ENCODE measurements at regions not wholly inside any gene's neighbourhood (a gene's known extent, or its start where the extent isn't known, plus 50 kb on each side); places are given as distances from the start of the nearest gene placed in this dataset.

GRCh38 chr6:109910571-109910970 is 67.5 kb upstream of the GPR6 start:
- H3K36me3 ChIP-seq (ENCODE audit: control insufficient read depth, insufficient read depth, low read length) = no peaks in the 10 kb centered on the region
- no peak for DNase-seq (ENCODE audit: low read depth, low spot score)
- ATAC-seq = no peak
- intact Hi-C loops (cut with micrococcal nuclease; ENCODE audit: unreplicated experiment) (loop anchor here (10.0 kb wide), 1 partner anchor 124 kb away; no protein-coding TSS in a partner anchor), in situ Hi-C loops (cut with HindIII; ENCODE audit: low pct_unique_long_range_greater_than_20kb, low sequenced_read_pairs) (no loop called here)
- ChIA-PET CTCF (no interaction called here), POLR2A (no interaction called here)
- H3K27me3 ChIP-seq (ENCODE audit: control insufficient read depth, insufficient read depth, low read length) = peaks cover 14% of the 10 kb centered on the region
- BruUV-seq (replicated peaks) = no TSS peak
- no peaks in the 10 kb centered on the region for H3K9me3 ChIP-seq (ENCODE audit: control insufficient read depth, insufficient read depth, low read depth, low read length)
- H3K4me1 ChIP-seq (ENCODE audit: control insufficient read depth, insufficient read depth, low read length) = no peaks in the 10 kb centered on the region
- no peak overlapping the region for H3K4me3 ChIP-seq (ENCODE audit: low read depth in 2 of 2, low read length in 2 of 2)
- H3K27ac ChIP-seq (ENCODE audit: low read length) = no peak overlapping the region
- TF ChIP-seq TCF7L2 (IDR thresholded peaks at IDR 0.05; ENCODE audit: low read depth, low read length) = no peak
- no peak for TF ChIP-seq POLR2AphosphoS5 (IDR thresholded peaks at IDR 0.05; ENCODE audit: low read depth, low read length)
- no peak for TF ChIP-seq CTCF (IDR thresholded peaks at IDR 0.05)
- no peak for TF ChIP-seq SIN3A (IDR thresholded peaks at IDR 0.05; ENCODE audit: borderline replicate concordance, insufficient read depth, low read depth, low read length)
- no peak for TF ChIP-seq REST (IDR thresholded peaks at IDR 0.05; ENCODE audit: insufficient read depth in 1 of 2, low read depth in 2 of 2, low read length in 1 of 2)

GRCh38 chr6:109912118-109912517 is 66.0 kb upstream of the GPR6 start:
- intact Hi-C loops (cut with micrococcal nuclease; ENCODE audit: unreplicated experiment) (loop anchor here (10.0 kb wide), 1 partner anchor 123 kb away; no protein-coding TSS in a partner anchor), in situ Hi-C loops (cut with HindIII; ENCODE audit: low pct_unique_long_range_greater_than_20kb, low sequenced_read_pairs) (no loop called here)
- Histone ChIP-seq H3K27me3 (ENCODE audit: control insufficient read depth, insufficient read depth, low read length) (peaks cover 14% of the 10 kb centered on the region), H3K4me3 (ENCODE audit: low read depth in 2 of 2, low read length in 2 of 2) (no peak overlapping the region), H3K36me3 (ENCODE audit: control insufficient read depth, insufficient read depth, low read length) (no peaks in the 10 kb centered on the region), H3K27ac (ENCODE audit: low read length) (no peak overlapping the region), H3K9me3 (ENCODE audit: control insufficient read depth, insufficient read depth, low read depth, low read length) (no peaks in the 10 kb centered on the region), H3K4me1 (ENCODE audit: control insufficient read depth, insufficient read depth, low read length) (no peaks in the 10 kb centered on the region)
- TF ChIP-seq POLR2AphosphoS5 (IDR thresholded peaks at IDR 0.05; ENCODE audit: low read depth, low read length) = no peak
- no peak for TF ChIP-seq TCF7L2 (IDR thresholded peaks at IDR 0.05; ENCODE audit: low read depth, low read length)
- no peak for TF ChIP-seq REST (IDR thresholded peaks at IDR 0.05; ENCODE audit: insufficient read depth in 1 of 2, low read depth in 2 of 2, low read length in 1 of 2)
- TF ChIP-seq CTCF (IDR thresholded peaks at IDR 0.05) = no peak
- TF ChIP-seq SIN3A (IDR thresholded peaks at IDR 0.05; ENCODE audit: borderline replicate concordance, insufficient read depth, low read depth, low read length) = no peak
- no TSS peak for BruUV-seq (replicated peaks)
- ChIA-PET POLR2A (no interaction called here), CTCF (no interaction called here)
- no peak for ATAC-seq
- DNase-seq (ENCODE audit: low read depth, low spot score) = no peak
